H9 (cell line): ENCODE measurements at regions not wholly inside any gene's neighbourhood (a gene's known extent, or its start where the extent isn't known, plus 50 kb on each side); places are given as distances from the start of the nearest gene placed in this dataset.
A peak's percentile ranks its signal among the peaks of the same experiment; 100 is the strongest.

ENCODE experiments used
- DNase-seq: peaks from one replicate; pipeline ENCODE4 v3.0.0-alpha.2; 2017
- H2AFZ ChIP-seq: one replicate; pipeline ENCODE4 v1.6.1; 2013; ENCODE audit warnings: mild to moderate bottlenecking, low read length, control low read depth, moderate library complexity
- H2AK5ac ChIP-seq: 2 replicates; pipeline ENCODE4 v1.6.1; 2013; ENCODE audit warnings: low read length, control low read depth, mixed read lengths; ENCODE audit not compliant: insufficient read length
- H2BK120ac ChIP-seq: one replicate; pipeline ENCODE4 v1.6.1; 2013; ENCODE audit warnings: low read depth, mild to moderate bottlenecking, low read length, control low read depth, inconsistent platforms; ENCODE audit not compliant: poor library complexity, severe bottlenecking
- H2BK12ac ChIP-seq: 2 replicates; pipeline ENCODE4 v1.6.1; 2013; ENCODE audit warnings: low read length, control low read depth, mixed read lengths, low read depth; ENCODE audit not compliant: insufficient read length
- H2BK15ac ChIP-seq: 2 replicates; pipeline ENCODE4 v1.6.1; 2013; ENCODE audit warnings: low read depth, low read length, control low read depth
- H2BK20ac ChIP-seq: one replicate; pipeline ENCODE4 v1.6.1; 2013; ENCODE audit warnings: low read depth, mild to moderate bottlenecking, low read length, control low read depth, inconsistent platforms; ENCODE audit not compliant: poor library complexity, severe bottlenecking
- H2BK5ac ChIP-seq: 2 replicates; pipeline ENCODE4 v1.6.1; 2013; ENCODE audit warnings: low read length, control low read depth, mixed read lengths; ENCODE audit not compliant: insufficient read length
- H3K14ac ChIP-seq: 2 replicates; pipeline ENCODE4 v1.6.1; 2013; ENCODE audit warnings: low read length, control low read depth; ENCODE audit not compliant: insufficient read depth
- H3K18ac ChIP-seq: 2 replicates; pipeline ENCODE4 v1.6.1; 2013; ENCODE audit warnings: low read depth, mild to moderate bottlenecking, mixed read lengths, low read length, control low read depth; ENCODE audit not compliant: insufficient read length
- H3K23ac ChIP-seq: 2 replicates; pipeline ENCODE4 v1.6.1; 2013; ENCODE audit warnings: low read length, control low read depth, mixed read lengths, low read depth; ENCODE audit not compliant: insufficient read length
- H3K23me2 ChIP-seq: 2 replicates; pipeline ENCODE4 v1.6.1; 2013; ENCODE audit warnings: low read depth, mild to moderate bottlenecking, mixed read lengths, low read length, control low read depth; ENCODE audit not compliant: insufficient read length, poor library complexity, severe bottlenecking
- H3K27ac ChIP-seq: 2 replicates; pipeline ENCODE4 v1.5.1; 2013; ENCODE audit warnings: low read length, control low read depth, mixed read lengths, low read depth; ENCODE audit not compliant: insufficient read length
- H3K27me3 ChIP-seq: 2 replicates; pipeline ENCODE4 v1.6.1; 2013; ENCODE audit warnings: low read length, control low read depth, inconsistent platforms; ENCODE audit not compliant: insufficient read depth
- H3K4ac ChIP-seq: 2 replicates; pipeline ENCODE4 v1.6.1; 2013; ENCODE audit warnings: low read depth, mild to moderate bottlenecking, control low read depth, inconsistent platforms, low read length, moderate library complexity
- H3K4me1 ChIP-seq: 2 replicates; pipeline ENCODE4 v1.6.1; 2013; ENCODE audit warnings: low read length, control low read depth, inconsistent platforms; ENCODE audit not compliant: insufficient read depth
- H3K4me2 ChIP-seq: 2 replicates; pipeline ENCODE4 v1.6.1; 2013; ENCODE audit warnings: low read length, control low read depth, mixed read lengths; ENCODE audit not compliant: insufficient read length, insufficient read depth
- H3K56ac ChIP-seq: 2 replicates; pipeline ENCODE4 v1.6.1; 2013; ENCODE audit warnings: low read depth, mild to moderate bottlenecking, mixed read lengths, low read length, control low read depth; ENCODE audit not compliant: insufficient read length
- H3K79me1 ChIP-seq: 2 replicates; pipeline ENCODE4 v1.6.1; 2013; ENCODE audit warnings: low read depth, mild to moderate bottlenecking, moderate library complexity, low read length, control low read depth, inconsistent platforms; ENCODE audit not compliant: insufficient read depth, poor library complexity, severe bottlenecking
- H3K79me2 ChIP-seq: 2 replicates; pipeline ENCODE4 v1.6.1; 2013; ENCODE audit warnings: low read length, control low read depth, inconsistent platforms; ENCODE audit not compliant: insufficient read depth
- H3K9ac ChIP-seq: 2 replicates; pipeline ENCODE4 v1.6.1; 2013; ENCODE audit warnings: low read length, control low read depth, mixed read lengths; ENCODE audit not compliant: insufficient read length; ENCODE audit errors: extremely low read depth
- H3K9me3 ChIP-seq: one replicate; pipeline ENCODE4 v1.6.1; 2013; ENCODE audit warnings: low read depth, low read length, inconsistent platforms; ENCODE audit not compliant: control insufficient read depth
- H3T11ph ChIP-seq: one replicate; pipeline ENCODE4 v1.6.1; 2013; ENCODE audit warnings: mild to moderate bottlenecking, low read length, control low read depth, inconsistent platforms
- H4K20me1 ChIP-seq: one replicate; pipeline ENCODE4 v1.6.1; 2013; ENCODE audit not compliant: control insufficient read depth, insufficient read length, insufficient read depth
- H4K5ac ChIP-seq: 2 replicates; pipeline ENCODE4 v1.6.1; 2013; ENCODE audit warnings: low read depth, mild to moderate bottlenecking, mixed read lengths, low read length, control low read depth; ENCODE audit not compliant: insufficient read length
- H4K8ac ChIP-seq: replicated peaks from 2 replicates; pipeline ENCODE4 v1.6.1; 2013; ENCODE audit warnings: low read length, control low read depth, mixed read lengths, low read depth; ENCODE audit not compliant: insufficient read length
- H4K91ac ChIP-seq: 2 replicates; pipeline ENCODE4 v1.6.1; 2013; ENCODE audit warnings: low read depth, mild to moderate bottlenecking, moderate library complexity, mixed read lengths, low read length, control low read depth; ENCODE audit not compliant: insufficient read length
- H3K27ac Mint-ChIP-seq, 3 experiments: 2 replicates in 2 of 3; 3 replicates in 1 of 3; pipeline ENCODE4 v1.8.0; 2020 to 2021; ENCODE audit warnings: mixed read lengths in 3 of 3, mild to moderate bottlenecking in 1 of 3, moderate library complexity in 1 of 3
- H3K27me3 Mint-ChIP-seq: 2 replicates; pipeline ENCODE4 v1.8.0; 2021; ENCODE audit warnings: low read depth, mild to moderate bottlenecking, moderate library complexity, mixed read lengths
- H3K36me3 Mint-ChIP-seq, 3 experiments: 2 replicates in 2 of 3; 3 replicates in 1 of 3; pipeline ENCODE4 v1.8.0; 2020 to 2021; ENCODE audit warnings: low read depth in 3 of 3, mixed read lengths in 3 of 3; ENCODE audit not compliant: insufficient read depth in 1 of 3
- H3K4me1 Mint-ChIP-seq, 2 experiments: 2 replicates each; pipeline ENCODE4 v1.8.0; 2020; ENCODE audit warnings: mixed read lengths in 2 of 2
- H3K4me3 Mint-ChIP-seq, 2 experiments: 2 replicates in 1 of 2; 3 replicates in 1 of 2; pipeline ENCODE4 v1.8.0; 2020 to 2021; ENCODE audit warnings: mild to moderate bottlenecking in 2 of 2, mixed read lengths in 2 of 2, moderate library complexity in 1 of 2
- H3K9me3 Mint-ChIP-seq, 2 experiments: 2 replicates in 1 of 2; 3 replicates in 1 of 2; pipeline ENCODE4 v1.8.0; 2020; ENCODE audit warnings: mild to moderate bottlenecking in 2 of 2, mixed read lengths in 2 of 2, moderate library complexity in 1 of 2
- WGBS: extraction: QIAGEN DNeasy Blood & Tissue Kit; methylation state at CpG from one replicate; pipeline ENCODE4 v1.1.7; 2013; ENCODE audit warnings: missing lambda C conversion rate, low lambda C conversion rate, mixed read lengths; ENCODE audit not compliant: insufficient read length; ENCODE audit errors: extremely low coverage; 5-methylcytosine and 5-hydroxymethylcytosine counted together
- TF ChIP-seq, protein P1 (sequence below): fragments of 200-600 bp; sonication (generic); conservative IDR thresholded peaks from 3 replicates; pipeline ENCODE4 v1.8.0; 2021; ENCODE audit warnings: antibody characterized with exemption, mild to moderate bottlenecking

DNA sequence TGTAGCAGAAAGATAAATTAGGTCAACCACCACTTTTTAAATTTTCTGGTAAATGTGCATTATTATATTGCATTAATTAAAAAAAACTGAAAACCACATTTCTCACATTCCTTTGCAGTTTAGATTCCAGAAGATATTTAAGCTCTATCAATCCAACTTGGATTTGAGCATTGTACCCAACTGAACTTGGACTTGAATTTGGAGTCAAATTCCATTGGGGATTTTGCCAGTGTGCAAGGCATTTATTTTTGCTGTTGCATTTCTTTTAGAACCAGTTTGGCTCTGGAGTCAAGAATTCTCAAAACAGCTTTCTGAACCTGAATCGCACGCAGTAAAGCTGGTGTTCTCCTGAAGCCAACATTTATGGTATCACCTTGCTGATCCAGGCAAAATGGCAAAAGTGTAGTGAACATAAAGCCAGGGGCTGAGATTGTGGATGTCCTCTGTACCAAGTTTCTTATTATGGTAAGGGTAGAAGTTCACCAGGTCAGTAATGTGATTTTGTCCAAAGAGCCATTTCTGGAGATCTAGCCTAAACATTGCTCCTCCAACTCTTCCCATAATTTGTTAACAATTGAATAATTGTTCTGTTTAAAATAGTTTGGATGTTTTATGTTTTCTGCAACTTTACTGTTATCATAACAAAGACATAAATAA lies 890.9 kb downstream of the LRRIQ3 start:
- no peaks in the 10 kb centered on the region for H4K20me1 ChIP-seq
- no peak overlapping the region for H3K23ac ChIP-seq
- no CpG with 5 or more reads among the region's 2 CpGs for WGBS
- H3K79me1 ChIP-seq: no peaks in the 10 kb centered on the region
- Mint-ChIP-seq H3K4me3 (no peak overlapping the region), H3K4me1 (peaks cover 6% of the 10 kb centered on the region in 2 experiments), H3K27ac (no peak overlapping the region), H3K36me3 (no peaks in the 10 kb centered on the region), H3K27me3 (no peaks in the 10 kb centered on the region), H3K9me3 (no peaks in the 10 kb centered on the region)
- no peak overlapping the region for H3K4ac ChIP-seq
- H4K8ac ChIP-seq: peak overlapping the region; percentile 88
- no peak overlapping the region for H3K4me2 ChIP-seq
- H3K9me3 ChIP-seq: no peaks in the 10 kb centered on the region
- no peak overlapping the region for H3K27ac ChIP-seq
- H2BK20ac ChIP-seq: no peak overlapping the region
- H3K23me2 ChIP-seq: no peaks in the 10 kb centered on the region
- no peak overlapping the region for H2BK120ac ChIP-seq
- H2BK15ac ChIP-seq: no peak overlapping the region
- H2BK5ac ChIP-seq: no peak overlapping the region
- no peaks in the 10 kb centered on the region for H3K4me1 ChIP-seq
- DNase-seq: no peak
- no peak overlapping the region for H3K56ac ChIP-seq
- no peaks in the 10 kb centered on the region for H3K79me2 ChIP-seq
- H3K18ac ChIP-seq: no peak overlapping the region
- no peak overlapping the region for H2AK5ac ChIP-seq
- no peak overlapping the region for H3K14ac ChIP-seq
- H3K9ac ChIP-seq: no peak overlapping the region
- TF ChIP-seq, protein P1, sequence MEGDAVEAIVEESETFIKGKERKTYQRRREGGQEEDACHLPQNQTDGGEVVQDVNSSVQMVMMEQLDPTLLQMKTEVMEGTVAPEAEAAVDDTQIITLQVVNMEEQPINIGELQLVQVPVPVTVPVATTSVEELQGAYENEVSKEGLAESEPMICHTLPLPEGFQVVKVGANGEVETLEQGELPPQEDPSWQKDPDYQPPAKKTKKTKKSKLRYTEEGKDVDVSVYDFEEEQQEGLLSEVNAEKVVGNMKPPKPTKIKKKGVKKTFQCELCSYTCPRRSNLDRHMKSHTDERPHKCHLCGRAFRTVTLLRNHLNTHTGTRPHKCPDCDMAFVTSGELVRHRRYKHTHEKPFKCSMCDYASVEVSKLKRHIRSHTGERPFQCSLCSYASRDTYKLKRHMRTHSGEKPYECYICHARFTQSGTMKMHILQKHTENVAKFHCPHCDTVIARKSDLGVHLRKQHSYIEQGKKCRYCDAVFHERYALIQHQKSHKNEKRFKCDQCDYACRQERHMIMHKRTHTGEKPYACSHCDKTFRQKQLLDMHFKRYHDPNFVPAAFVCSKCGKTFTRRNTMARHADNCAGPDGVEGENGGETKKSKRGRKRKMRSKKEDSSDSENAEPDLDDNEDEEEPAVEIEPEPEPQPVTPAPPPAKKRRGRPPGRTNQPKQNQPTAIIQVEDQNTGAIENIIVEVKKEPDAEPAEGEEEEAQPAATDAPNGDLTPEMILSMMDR: no peak
- H4K91ac ChIP-seq: no peak overlapping the region
- H3K27me3 ChIP-seq: no peaks in the 10 kb centered on the region
- no peak overlapping the region for H3T11ph ChIP-seq
- H4K5ac ChIP-seq: no peak overlapping the region
- H2BK12ac ChIP-seq: no peak overlapping the region
- no peak overlapping the region for H2AFZ ChIP-seq
